Psoas muscle (tissue), 7 donors: ENCODE measurements at regions not wholly inside any gene's neighbourhood (a gene's known extent, or its start where the extent isn't known, plus 50 kb on each side); places are given as distances from the start of the nearest gene placed in this dataset.

ENCODE experiments used
- ATAC-seq, 4 donors: fragments of 200-7000 bp; cut with Tn5 transposase; one replicate each; pipeline ENCODE4 v1.9.1; 2020; ENCODE audit warnings: moderate library complexity in 3 of 4, mild to moderate bottlenecking in 2 of 4
- DNase-seq, 2 donors: peaks; one replicate each; pipeline ENCODE4 v3.0.0-alpha.2; 2020
- H3K27ac ChIP-seq: fragments of 200-600 bp; one replicate; pipeline ENCODE4 v1.8.0; 2022
- H3K27me3 ChIP-seq, 3 donors: fragments of 200-600 bp in 1 of 3; one replicate each; pipeline versions ENCODE4 v1.6.1 to v1.8.0; 2013 to 2022; ENCODE audit warnings: low read length in 2 of 3, mild to moderate bottlenecking in 2 of 3, moderate library complexity in 1 of 3; ENCODE audit not compliant: insufficient read depth in 3 of 3
- H3K36me3 ChIP-seq, 2 donors: fragments of 200-600 bp in 1 of 2; one replicate each; pipeline versions ENCODE4 v1.6.1 to v1.8.0; 2013 to 2022; ENCODE audit warnings: low read depth in 1 of 2, mild to moderate bottlenecking in 1 of 2, moderate library complexity in 1 of 2; ENCODE audit not compliant: insufficient read depth in 1 of 2
- H3K4me1 ChIP-seq: fragments of 200-600 bp; one replicate; pipeline ENCODE4 v1.8.0; 2022
- H3K4me3 ChIP-seq: fragments of 200-600 bp; one replicate; pipeline ENCODE4 v1.8.0; 2022; ENCODE audit warnings: mild to moderate bottlenecking
- H3K9me3 ChIP-seq: fragments of 200-600 bp; one replicate; pipeline ENCODE4 v1.8.0; 2022
- WGBS, 3 donors: extraction: QIAGEN DNeasy Blood & Tissue Kit; methylation state at CpG; one replicate each; pipeline versions ENCODE4 v1.1.6 to v1.1.7; 2013; 5-methylcytosine and 5-hydroxymethylcytosine counted together
- intact Hi-C, 2 donors: fragments of 100-400 bp; cut with DNase I; formaldehyde crosslinking; loops; one replicate each; pipeline versions ENCODE4 v1.11.0 to v1.14.2; 2022
- TF ChIP-seq, protein P1 (sequence below): fragments of 200-600 bp; IDR thresholded peaks from one replicate; pipeline ENCODE4 v1.8.0; 2022; ENCODE audit warnings: antibody characterized with exemption
- donor health status: healthy with polysubstance abuse.
- donor health status: DM: no; HTN: no; CAD: no; lungs with moderate emphysema.
- donor health status: Bipolar disorder and iron deficiency.
- donor health status: healthy.
- donor health status: DM: yes; HTN: yes; CAD: no.
- donor health status: DM: no; HTN: no; CAD: no.
- donor health status: DM: yes; HTN: yes; CAD: no.

DNA sequence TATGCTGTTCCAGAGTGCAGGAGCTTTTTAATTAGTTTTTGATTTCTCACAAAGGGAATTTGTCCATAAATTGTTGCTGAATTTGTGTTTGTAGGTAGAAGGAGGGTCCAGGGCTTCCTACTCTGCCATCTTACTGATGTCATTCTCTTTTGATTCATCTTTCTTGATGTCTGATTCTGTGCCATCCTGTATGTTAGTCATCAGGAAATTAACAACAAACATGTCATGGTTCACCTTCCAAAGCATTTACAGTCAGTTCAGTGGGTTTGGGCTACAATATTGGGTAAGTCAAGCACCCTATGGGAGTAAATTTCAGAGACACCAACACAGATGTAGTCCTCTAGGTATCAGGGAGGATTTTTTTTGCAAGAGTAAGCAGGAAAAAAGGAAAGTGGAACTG is 135.2 kb upstream of the SLC38A2 start:
- TF ChIP-seq, protein P1, sequence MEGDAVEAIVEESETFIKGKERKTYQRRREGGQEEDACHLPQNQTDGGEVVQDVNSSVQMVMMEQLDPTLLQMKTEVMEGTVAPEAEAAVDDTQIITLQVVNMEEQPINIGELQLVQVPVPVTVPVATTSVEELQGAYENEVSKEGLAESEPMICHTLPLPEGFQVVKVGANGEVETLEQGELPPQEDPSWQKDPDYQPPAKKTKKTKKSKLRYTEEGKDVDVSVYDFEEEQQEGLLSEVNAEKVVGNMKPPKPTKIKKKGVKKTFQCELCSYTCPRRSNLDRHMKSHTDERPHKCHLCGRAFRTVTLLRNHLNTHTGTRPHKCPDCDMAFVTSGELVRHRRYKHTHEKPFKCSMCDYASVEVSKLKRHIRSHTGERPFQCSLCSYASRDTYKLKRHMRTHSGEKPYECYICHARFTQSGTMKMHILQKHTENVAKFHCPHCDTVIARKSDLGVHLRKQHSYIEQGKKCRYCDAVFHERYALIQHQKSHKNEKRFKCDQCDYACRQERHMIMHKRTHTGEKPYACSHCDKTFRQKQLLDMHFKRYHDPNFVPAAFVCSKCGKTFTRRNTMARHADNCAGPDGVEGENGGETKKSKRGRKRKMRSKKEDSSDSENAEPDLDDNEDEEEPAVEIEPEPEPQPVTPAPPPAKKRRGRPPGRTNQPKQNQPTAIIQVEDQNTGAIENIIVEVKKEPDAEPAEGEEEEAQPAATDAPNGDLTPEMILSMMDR: no peak
- intact Hi-C loops: no loop called here
- peaks cover 29% of the 10 kb centered on the region for H3K9me3 ChIP-seq
- no peak overlapping the region for H3K4me3 ChIP-seq
- no peaks in the 10 kb centered on the region for H3K36me3 ChIP-seq
- ATAC-seq (no peak), DNase-seq (no peak)
- no peak overlapping the region for H3K27ac ChIP-seq
- H3K4me1 ChIP-seq: no peaks in the 10 kb centered on the region
- H3K27me3 ChIP-seq: no peaks in the 10 kb centered on the region

DNA sequence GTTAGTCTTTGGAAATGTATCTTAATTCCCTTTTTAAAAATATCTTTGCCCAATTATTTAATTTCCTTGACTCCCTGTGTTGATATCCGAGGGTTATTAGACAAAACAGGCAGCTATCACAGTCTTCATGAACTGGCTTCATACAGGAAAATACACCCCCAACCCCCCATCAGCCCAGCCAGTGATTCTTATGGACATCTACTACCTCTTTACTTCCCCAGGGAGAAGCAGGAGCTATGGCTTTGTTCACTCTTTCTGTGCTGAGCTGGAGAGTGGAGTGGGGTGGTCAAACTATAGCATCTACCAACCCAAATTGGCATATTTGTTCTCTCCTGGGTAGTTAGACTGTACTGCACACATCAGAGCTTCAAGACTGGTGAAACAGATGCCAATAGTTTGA is 134.4 kb upstream of the SLC38A2 start:
- H3K36me3 ChIP-seq: no peaks in the 10 kb centered on the region
- 86 to 100% (median 87%) methylated on average over 1 of the region's 1 CpG for WGBS, 3 donors
- ATAC-seq (no peak), DNase-seq (no peak)
- no peaks in the 10 kb centered on the region for H3K4me1 ChIP-seq
- peaks cover 32% of the 10 kb centered on the region for H3K9me3 ChIP-seq
- no peak overlapping the region for H3K4me3 ChIP-seq
- H3K27me3 ChIP-seq: no peaks in the 10 kb centered on the region
- TF ChIP-seq, protein P1: no peak
- H3K27ac ChIP-seq: no peak overlapping the region
- intact Hi-C loops: no loop called here

DNA sequence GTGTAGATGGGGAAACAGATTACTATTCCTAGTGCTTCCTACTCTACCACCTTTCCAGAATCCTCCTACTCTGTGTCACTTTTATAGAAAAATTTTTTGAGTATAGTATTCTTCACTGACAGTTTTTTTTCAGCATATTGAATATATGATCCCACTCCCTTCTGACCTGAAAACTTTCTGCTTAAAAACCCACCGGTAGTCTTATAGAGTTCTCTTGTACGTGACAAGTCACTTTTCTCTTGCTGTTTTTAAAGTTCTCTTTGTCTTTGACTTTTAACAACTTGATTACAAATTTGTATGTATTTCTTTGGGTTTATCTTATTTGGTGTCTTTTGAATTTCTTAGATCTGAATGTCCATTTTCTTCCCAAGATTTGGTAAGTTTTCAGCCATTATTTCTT is 133.6 kb upstream of the SLC38A2 start:
- no peaks in the 10 kb centered on the region for H3K27me3 ChIP-seq
- H3K4me3 ChIP-seq: no peak overlapping the region
- H3K36me3 ChIP-seq: no peaks in the 10 kb centered on the region
- H3K9me3 ChIP-seq: peaks cover 35% of the 10 kb centered on the region
- ATAC-seq (no peak), DNase-seq (no peak)
- no peak overlapping the region for H3K27ac ChIP-seq
- H3K4me1 ChIP-seq: no peaks in the 10 kb centered on the region
- 99 to 100% (median 99%) methylated on average over 2 of the region's 2 CpGs for WGBS, 3 donors
- TF ChIP-seq, protein P1: no peak
- intact Hi-C loops: no loop called here

DNA sequence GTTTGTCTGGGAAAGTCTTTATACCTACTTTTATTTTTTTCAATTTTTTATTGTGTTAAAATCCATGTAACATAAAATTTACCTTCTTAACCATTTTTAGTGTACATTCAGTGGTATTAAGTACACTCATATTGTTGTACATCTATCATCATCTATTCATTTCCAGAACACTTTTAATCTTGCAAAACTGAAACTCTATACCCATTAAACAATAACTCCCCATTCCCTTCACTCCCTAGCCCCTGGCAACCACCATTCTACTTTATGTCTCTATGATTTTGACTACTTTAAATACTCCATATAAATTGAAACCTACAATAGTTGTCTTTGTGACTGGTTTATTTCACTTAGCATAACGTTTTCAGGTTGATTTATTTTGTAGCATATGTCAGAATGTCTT is 131.9 kb upstream of the SLC38A2 start:
- Histone ChIP-seq H3K36me3 (no peaks in the 10 kb centered on the region), H3K9me3 (peaks cover 33% of the 10 kb centered on the region), H3K4me1 (no peaks in the 10 kb centered on the region), H3K27ac (no peak overlapping the region), H3K4me3 (no peak overlapping the region), H3K27me3 (no peaks in the 10 kb centered on the region)
- intact Hi-C loops: no loop called here
- ATAC-seq (no peak), DNase-seq (no peak)
- 52 to 72% (median 56%) methylated on average over 1 of the region's 1 CpG for WGBS, 3 donors
- TF ChIP-seq, protein P1: no peak

DNA sequence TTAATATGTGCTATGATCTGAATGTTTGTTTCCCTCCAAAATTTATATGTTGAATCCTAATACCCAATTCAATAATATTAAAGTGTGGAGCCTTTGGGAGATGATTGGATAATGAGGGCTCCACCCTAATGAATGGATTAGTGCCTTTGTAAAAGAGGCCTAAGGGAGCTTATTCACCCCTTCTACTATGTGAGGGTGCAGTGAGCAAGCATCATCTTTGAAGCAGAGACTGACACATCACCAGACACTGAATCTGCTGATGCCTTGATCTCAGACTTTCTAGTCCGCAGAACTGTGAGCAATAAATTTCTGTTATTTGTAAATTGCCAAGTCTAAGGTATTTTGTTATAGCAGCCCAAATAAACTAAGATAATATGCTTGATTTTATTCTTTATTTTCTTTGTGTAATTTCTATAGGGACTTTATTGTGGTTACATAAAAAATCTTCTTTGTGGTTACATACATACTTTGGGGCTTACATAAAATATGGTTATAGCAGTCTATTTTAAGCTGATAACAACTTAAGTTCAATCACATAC is 131.1 kb upstream of the SLC38A2 start:
- no peak for ATAC-seq
- 91 to 97% (median 93%) methylated on average over 1 of the region's 1 CpG for WGBS, 3 donors
- no peaks in the 10 kb centered on the region for H3K27me3 ChIP-seq

More for the DNA sequence above, 131.1 kb upstream of the SLC38A2 start:
- Histone ChIP-seq H3K9me3 (peaks cover 33% of the 10 kb centered on the region), H3K27ac (no peak overlapping the region), H3K4me3 (no peak overlapping the region), H3K36me3 (no peaks in the 10 kb centered on the region), H3K4me1 (no peaks in the 10 kb centered on the region)
- DNase-seq: no peak
- intact Hi-C loops: no loop called here
- TF ChIP-seq, protein P1: no peak
